SU-DHL-6 (cell line): ENCODE measurements at regions not wholly inside any gene's neighbourhood (a gene's known extent, or its start where the extent isn't known, plus 50 kb on each side); places are given as distances from the start of the nearest gene placed in this dataset.
"Not testable (repeated sequence)": the region's sequence is repeated elsewhere in the genome, so short reads cannot be mapped to it uniquely, and the experiment has no call there.

Source experiments
- H2AFZ ChIP-seq: fragments of 200-600 bp; sonication (generic); 2 replicates; pipeline ENCODE4 v1.6.1; 2014; ENCODE audit warnings: low read depth, mild to moderate bottlenecking, moderate library complexity, mixed read lengths, antibody characterized with exemption, low read length; ENCODE audit not compliant: severe bottlenecking
- H3F3A ChIP-seq: fragments of 200-600 bp; shearing (Covaris generic); 2 replicates; pipeline ENCODE4 v1.6.0; 2016; ENCODE audit warnings: antibody characterized with exemption, mild to moderate bottlenecking; ENCODE audit not compliant: insufficient read depth
- H3K27ac ChIP-seq: fragments of 200-600 bp; sonication (generic); 2 replicates; pipeline ENCODE4 v1.5.1; 2016; ENCODE audit warnings: low read depth, mild to moderate bottlenecking, low read length, moderate library complexity, mixed read lengths
- H3K27me3 ChIP-seq: fragments of 200-600 bp; sonication (generic), shearing (Covaris generic); 2 replicates; pipeline ENCODE4 v1.6.0; 2014; ENCODE audit warnings: mild to moderate bottlenecking, low read length
- H3K36me3 ChIP-seq: fragments of 200-600 bp; sonication (generic); 2 replicates; pipeline ENCODE4 v1.6.1; 2014; ENCODE audit warnings: mild to moderate bottlenecking, low read length, mixed read lengths
- H3K4me2 ChIP-seq: fragments of 300-600, 200-600 bp; shearing (Covaris generic), sonication (generic); 2 replicates; pipeline ENCODE4 v1.6.0; 2014; ENCODE audit warnings: low read length, low read depth, mild to moderate bottlenecking; ENCODE audit not compliant: poor library complexity, severe bottlenecking
- H3K4me3 ChIP-seq: fragments of 200-600 bp; sonication (generic); 2 replicates; pipeline ENCODE4 v1.5.1; 2014; ENCODE audit warnings: antibody characterized with exemption, low read length, mild to moderate bottlenecking, mixed read lengths; ENCODE audit not compliant: insufficient read depth, poor library complexity, severe bottlenecking
- H3K79me2 ChIP-seq: fragments of 200-600 bp; sonication (generic); 2 replicates; pipeline ENCODE4 v1.6.1; 2014; ENCODE audit warnings: mild to moderate bottlenecking, low read length, moderate library complexity; ENCODE audit not compliant: insufficient read depth
- H3K9ac ChIP-seq: fragments of 200-600 bp; sonication (generic); 2 replicates; pipeline ENCODE4 v1.7.0; 2014; ENCODE audit warnings: mild to moderate bottlenecking, low read length
- H3K9me2 ChIP-seq: fragments of 200-600 bp; sonication (generic); replicated peaks from 2 replicates; pipeline ENCODE4 v1.6.1; 2014; ENCODE audit warnings: low read length; ENCODE audit not compliant: insufficient read depth
- H3K9me3 ChIP-seq: fragments of 200-600 bp; sonication (generic); 2 replicates; pipeline ENCODE4 v1.6.1; 2014; ENCODE audit warnings: low read length, mixed read lengths; ENCODE audit not compliant: insufficient read depth
- H4K20me1 ChIP-seq: fragments of 200-600 bp; sonication (generic); 2 replicates; pipeline ENCODE4 v1.6.1; 2014; ENCODE audit warnings: low read depth, mild to moderate bottlenecking, antibody characterized with exemption, low read length, moderate library complexity, mixed read lengths
- CTCF ChIP-seq: fragments of 200-600 bp; sonication (generic); IDR thresholded peaks from one replicate; pipeline ENCODE4 v1.5.1; 2017; ENCODE audit warnings: antibody characterized with exemption, mild to moderate bottlenecking, low read length, moderate library complexity; ENCODE audit not compliant: insufficient read depth, poor library complexity, severe bottlenecking
- EZH2phosphoT487 ChIP-seq: fragments of 200-600 bp; sonication (generic), shearing (Covaris generic); conservative IDR thresholded peaks from 2 replicates; pipeline ENCODE4 v1.6.1; 2018; ENCODE audit warnings: mild to moderate bottlenecking, antibody characterized with exemption, low read length, moderate library complexity, mixed read lengths

GRCh38 chr2:121068851-121069250 is 216.2 kb downstream of the TFCP2L1 start:
- Histone ChIP-seq H3K27ac (no peak overlapping the region), H3K79me2 (no peaks in the 10 kb centered on the region), H4K20me1 (no peaks in the 10 kb centered on the region), H3K9me3 (no peaks in the 10 kb centered on the region), H3K4me3 (no peak overlapping the region), H3F3A (no peaks in the 10 kb centered on the region), H3K27me3 (no peaks in the 10 kb centered on the region), H3K4me2 (no peak overlapping the region), H3K9ac (no peak overlapping the region), H3K9me2 (no peaks in the 10 kb centered on the region), H3K36me3 (no peaks in the 10 kb centered on the region), H2AFZ (no peak overlapping the region)
- TF ChIP-seq EZH2phosphoT487 = no peak
- TF ChIP-seq CTCF = no peak

GRCh38 chr2:121069434-121069969 is 215.5 kb downstream of the TFCP2L1 start:
- TF ChIP-seq EZH2phosphoT487 (no peak), CTCF (no peak)

GRCh38 chr2:121070061-121070460 is 214.9 kb downstream of the TFCP2L1 start:
- H3K9me3 ChIP-seq, H4K20me1 ChIP-seq, H3F3A ChIP-seq, H2AFZ ChIP-seq, H3K9ac ChIP-seq, H3K36me3 ChIP-seq, H3K9me2 ChIP-seq, H3K79me2 ChIP-seq, H3K4me2 ChIP-seq, H3K27ac ChIP-seq, H3K27me3 ChIP-seq, H3K4me3 ChIP-seq: not testable (repeated sequence)

More at GRCh38 chr2:121069434-121069969, 215.5 kb downstream of the TFCP2L1 start:
- H3K9me3 ChIP-seq = no peaks in the 10 kb centered on the region
- H3K9ac ChIP-seq = no peak overlapping the region
- no peak overlapping the region for H3K4me2 ChIP-seq
- H3F3A ChIP-seq = no peaks in the 10 kb centered on the region
- H3K79me2 ChIP-seq = no peaks in the 10 kb centered on the region
- no peak overlapping the region for H3K4me3 ChIP-seq
- no peaks in the 10 kb centered on the region for H4K20me1 ChIP-seq
- no peak overlapping the region for H2AFZ ChIP-seq
- no peak overlapping the region for H3K27ac ChIP-seq
- no peaks in the 10 kb centered on the region for H3K36me3 ChIP-seq
- H3K9me2 ChIP-seq = no peaks in the 10 kb centered on the region
- H3K27me3 ChIP-seq = no peaks in the 10 kb centered on the region

- Histone ChIP-seq H4K20me1 (no peaks in the 10 kb centered on the region), H3K9me3 (no peaks in the 10 kb centered on the region), H3K27ac (no peak overlapping the region), H3K9me2 (no peaks in the 10 kb centered on the region), H3K9ac (no peak overlapping the region), H2AFZ (no peak overlapping the region), H3K4me2 (no peak overlapping the region), H3K36me3 (no peaks in the 10 kb centered on the region), H3K4me3 (no peak overlapping the region), H3K79me2 (no peaks in the 10 kb centered on the region), H3K27me3 (no peaks in the 10 kb centered on the region), H3F3A (no peaks in the 10 kb centered on the region)
- peak; percentile 66 for TF ChIP-seq CTCF
- no peak for TF ChIP-seq EZH2phosphoT487
These were observed 213.9 kb downstream of the TFCP2L1 start for GRCh38 chr2:121071034-121071504.
